OCI-LY1 (cell line): ENCODE measurements at regions not wholly inside any gene's neighbourhood (a gene's known extent, or its start where the extent isn't known, plus 50 kb on each side); places are given as distances from the start of the nearest gene placed in this dataset.

Source experiments
- CTCF ChIP-seq: fragments of 200-600 bp; sonication (generic), shearing (Covaris generic); IDR thresholded peaks from 2 replicates; pipeline ENCODE4 v1.5.1; 2017; ENCODE audit warnings: mild to moderate bottlenecking, antibody characterized with exemption, low read length, moderate library complexity, mixed read lengths
- EZH2 ChIP-seq: fragments of 200-600 bp; sonication (generic), shearing (Covaris generic); IDR thresholded peaks from 2 replicates; pipeline ENCODE4 v1.8.0; 2017; ENCODE audit warnings: borderline replicate concordance, mixed run types, mild to moderate bottlenecking, antibody characterized with exemption, low read length, moderate library complexity, mixed read lengths

GRCh38 chr5:174316326-174316725, 270.8 kb downstream of the NSG2 start:
- TF ChIP-seq CTCF, result no peak
- TF ChIP-seq EZH2, result no peak
